ENCODE measurements at regions not wholly inside any gene's neighbourhood (a gene's known extent, or its start where the extent isn't known, plus 50 kb on each side); places are given as distances from the start of the nearest gene placed in this dataset.

DNA sequence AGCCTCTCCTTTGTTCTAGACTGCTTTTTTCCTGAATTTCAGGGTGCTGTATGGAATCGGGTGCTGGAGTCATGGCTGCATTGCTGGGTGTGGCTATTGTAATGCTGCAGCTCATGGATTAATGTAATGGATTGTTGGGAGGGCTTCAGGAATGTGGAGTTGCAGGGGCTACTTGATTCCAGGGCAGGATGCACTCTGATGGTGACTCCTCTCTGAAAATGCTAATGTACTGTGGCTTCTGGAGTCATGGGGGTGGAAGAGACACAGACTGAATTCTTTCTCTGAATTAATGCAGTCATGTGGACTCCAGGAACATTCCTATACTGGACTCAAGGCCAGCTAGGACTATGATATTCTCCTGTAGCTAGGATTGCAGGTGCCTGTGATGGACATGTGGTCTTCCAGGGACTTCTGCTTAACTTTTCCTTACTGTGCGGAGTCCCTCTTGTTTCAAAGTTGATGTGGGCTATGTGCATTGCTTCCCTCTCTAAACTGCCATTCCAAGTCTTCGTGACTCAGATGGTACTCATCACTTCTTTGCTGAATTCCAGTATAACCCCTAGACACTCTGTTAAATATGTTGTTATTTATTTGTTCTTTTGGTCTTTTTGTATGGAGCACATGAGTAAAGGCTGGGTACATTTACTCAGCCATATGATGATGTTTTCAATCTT, 396.2 kb downstream of the KCTD16 start:
- peak; percentile 25 for DNase-seq (ENCODE audit: low read depth)
- TF ChIP-seq, protein P1, sequence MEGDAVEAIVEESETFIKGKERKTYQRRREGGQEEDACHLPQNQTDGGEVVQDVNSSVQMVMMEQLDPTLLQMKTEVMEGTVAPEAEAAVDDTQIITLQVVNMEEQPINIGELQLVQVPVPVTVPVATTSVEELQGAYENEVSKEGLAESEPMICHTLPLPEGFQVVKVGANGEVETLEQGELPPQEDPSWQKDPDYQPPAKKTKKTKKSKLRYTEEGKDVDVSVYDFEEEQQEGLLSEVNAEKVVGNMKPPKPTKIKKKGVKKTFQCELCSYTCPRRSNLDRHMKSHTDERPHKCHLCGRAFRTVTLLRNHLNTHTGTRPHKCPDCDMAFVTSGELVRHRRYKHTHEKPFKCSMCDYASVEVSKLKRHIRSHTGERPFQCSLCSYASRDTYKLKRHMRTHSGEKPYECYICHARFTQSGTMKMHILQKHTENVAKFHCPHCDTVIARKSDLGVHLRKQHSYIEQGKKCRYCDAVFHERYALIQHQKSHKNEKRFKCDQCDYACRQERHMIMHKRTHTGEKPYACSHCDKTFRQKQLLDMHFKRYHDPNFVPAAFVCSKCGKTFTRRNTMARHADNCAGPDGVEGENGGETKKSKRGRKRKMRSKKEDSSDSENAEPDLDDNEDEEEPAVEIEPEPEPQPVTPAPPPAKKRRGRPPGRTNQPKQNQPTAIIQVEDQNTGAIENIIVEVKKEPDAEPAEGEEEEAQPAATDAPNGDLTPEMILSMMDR (conservative IDR thresholded peaks at IDR 0.05; ENCODE audit: control insufficient read depth, insufficient read depth, low read depth, low read length), result no peak
- H3K4me3 ChIP-seq (ENCODE audit: control insufficient read depth, low read depth, low read length), result no peak overlapping the region

DNA sequence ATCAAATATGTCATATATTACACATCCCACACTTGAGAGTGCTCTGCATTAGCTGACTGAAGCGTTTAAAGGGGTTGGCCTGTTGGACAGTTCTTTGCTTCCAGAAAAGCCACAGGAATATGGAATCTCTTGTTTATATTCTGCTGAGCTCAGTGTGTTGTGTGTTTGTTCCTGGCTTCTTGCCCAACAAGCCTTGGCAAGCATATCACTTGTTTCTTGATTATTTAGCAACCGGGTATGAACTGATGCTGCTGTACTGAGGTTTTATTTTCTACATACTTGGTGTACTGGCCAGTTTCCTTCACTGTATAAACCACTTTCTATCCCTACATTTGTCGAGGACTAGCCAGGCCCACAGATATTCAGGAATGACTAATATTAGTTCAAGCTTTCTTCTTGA, 378.9 kb downstream of the KCTD16 start:
- TF ChIP-seq, protein P1 (conservative IDR thresholded peaks at IDR 0.05; ENCODE audit: control insufficient read depth, insufficient read depth, low read depth, low read length), result no peak
- peak; percentile 26 for DNase-seq (ENCODE audit: low read depth)
- no peak overlapping the region for H3K4me3 ChIP-seq (ENCODE audit: control insufficient read depth, low read depth, low read length)

DNA sequence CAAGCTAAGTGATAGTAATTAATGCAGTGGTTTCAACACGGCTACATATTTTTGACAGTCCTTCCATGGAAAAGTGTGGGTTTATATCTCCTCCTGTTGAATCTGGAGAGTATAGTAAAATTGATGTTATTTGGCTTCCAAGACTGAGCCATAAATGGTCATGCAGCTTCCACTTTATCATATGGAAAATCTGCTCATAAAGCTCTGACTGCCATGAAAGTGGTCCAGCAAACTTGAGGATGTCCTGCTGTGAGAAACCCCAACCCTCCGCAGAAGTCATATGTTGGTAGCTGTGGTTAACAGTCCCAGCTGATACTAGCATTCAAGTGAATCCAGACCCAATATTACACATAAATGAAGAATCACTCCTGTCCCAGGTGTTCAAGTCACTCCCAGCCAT, 378.3 kb downstream of the KCTD16 start:
- H3K4me3 ChIP-seq (ENCODE audit: control insufficient read depth, low read depth, low read length), result no peak overlapping the region
- TF ChIP-seq, protein P1 (conservative IDR thresholded peaks at IDR 0.05; ENCODE audit: control insufficient read depth, insufficient read depth, low read depth, low read length), result no peak
- no peak for DNase-seq (ENCODE audit: low read depth)

DNA sequence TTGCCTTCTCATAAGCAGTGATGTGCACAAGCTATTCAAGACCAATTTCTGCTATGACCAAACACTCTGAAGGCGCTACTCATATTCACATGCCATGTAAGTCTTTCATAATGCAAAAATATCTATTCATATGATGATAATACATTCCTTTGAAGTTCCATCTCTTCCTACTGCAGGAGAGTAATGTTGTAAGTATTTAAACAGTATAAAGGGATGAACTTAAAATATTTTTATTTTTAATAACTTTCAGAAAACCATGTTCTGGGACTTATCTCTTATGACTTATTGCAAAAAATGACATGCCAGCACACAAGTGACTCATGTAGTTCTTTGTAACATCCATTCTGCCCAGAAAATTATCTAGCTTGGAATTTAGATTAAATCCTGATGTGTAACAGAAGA, 376.4 kb downstream of the KCTD16 start:
- no peak overlapping the region for H3K4me3 ChIP-seq (ENCODE audit: control insufficient read depth, low read depth, low read length)
- TF ChIP-seq, protein P1 (conservative IDR thresholded peaks at IDR 0.05; ENCODE audit: control insufficient read depth, insufficient read depth, low read depth, low read length), result no peak
- DNase-seq (ENCODE audit: low read depth), result no peak

DNA sequence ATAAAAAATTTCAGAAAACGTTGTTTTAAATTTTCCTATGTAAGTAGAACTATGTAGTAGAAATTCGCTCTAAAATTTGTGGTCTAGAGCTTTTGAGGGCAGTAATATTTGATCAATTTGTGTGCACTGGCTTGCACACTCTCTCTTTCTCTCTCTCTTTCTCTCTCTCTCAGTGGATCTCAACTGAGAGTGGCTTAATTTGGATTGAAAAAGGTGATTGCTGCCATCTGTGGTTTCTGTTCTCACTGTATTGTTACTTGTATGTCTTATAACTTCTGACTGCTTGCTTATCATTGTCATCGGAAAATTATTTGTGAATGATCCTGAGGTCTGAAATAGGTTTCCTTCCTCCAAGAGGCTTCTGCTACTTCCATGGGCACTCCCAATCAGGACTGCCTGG, 368.2 kb downstream of the KCTD16 start:
- no peak overlapping the region for H3K4me3 ChIP-seq (ENCODE audit: control insufficient read depth, low read depth, low read length)
- DNase-seq (ENCODE audit: low read depth), result no peak
- TF ChIP-seq, protein P1 (conservative IDR thresholded peaks at IDR 0.05; ENCODE audit: control insufficient read depth, insufficient read depth, low read depth, low read length), result no peak

Measured in fibroblast of mammary gland (primary cell).